ENCODE measurements at regions not wholly inside any gene's neighbourhood (a gene's known extent, or its start where the extent isn't known, plus 50 kb on each side); places are given as distances from the start of the nearest gene placed in this dataset.

- H3K4me1 ChIP-seq = no peaks in the 10 kb centered on the region
- no peaks in the 10 kb centered on the region for H3K9me3 ChIP-seq
- H3K9ac ChIP-seq (ENCODE audit: low read depth in 2 of 2, low read length in 2 of 2) = no peak overlapping the region
- TF ChIP-seq CTCF (IDR thresholded peaks at IDR 0.05) = no peak
- DNase-seq = no peak
- no peak overlapping the region for H3K27ac ChIP-seq
- intact Hi-C loops (cut with DNase I) = no loop called here
- no peaks in the 10 kb centered on the region for H3K36me3 ChIP-seq
- no peak overlapping the region for H3K4me3 ChIP-seq
- H3K27me3 ChIP-seq = no peaks in the 10 kb centered on the region
Measured at GRCh38 chr12:87217491-87217890, 811.7 kb downstream of the C12orf50 start.

GRCh38 chr12:87216436-87216835 lies 812.8 kb downstream of the C12orf50 start:
- Histone ChIP-seq H3K27me3 (no peaks in the 10 kb centered on the region), H3K9ac (ENCODE audit: low read depth in 2 of 2, low read length in 2 of 2) (no peak overlapping the region), H3K27ac (no peak overlapping the region), H3K36me3 (no peaks in the 10 kb centered on the region), H3K4me3 (no peak overlapping the region), H3K4me1 (no peaks in the 10 kb centered on the region), H3K9me3 (no peaks in the 10 kb centered on the region)
- intact Hi-C loops (cut with DNase I) = no loop called here
- no peak for DNase-seq
- TF ChIP-seq CTCF (IDR thresholded peaks at IDR 0.05) = no peak

- H3K27ac ChIP-seq = no peak overlapping the region
- H3K27me3 ChIP-seq = no peaks in the 10 kb centered on the region
- H3K9ac ChIP-seq (ENCODE audit: low read depth in 2 of 2, low read length in 2 of 2) = no peak overlapping the region
- no peaks in the 10 kb centered on the region for H3K4me1 ChIP-seq
- no peak for DNase-seq
- no peak for TF ChIP-seq CTCF (IDR thresholded peaks at IDR 0.05)
- H3K36me3 ChIP-seq = no peaks in the 10 kb centered on the region
- no peaks in the 10 kb centered on the region for H3K9me3 ChIP-seq
- intact Hi-C loops (cut with DNase I) = no loop called here
- no peak overlapping the region for H3K4me3 ChIP-seq
Measured at GRCh38 chr12:87202189-87202588, 827.0 kb downstream of the C12orf50 start.

GRCh38 chr12:87201598-87201997 lies 827.6 kb downstream of the C12orf50 start:
- H3K36me3 ChIP-seq = no peaks in the 10 kb centered on the region
- intact Hi-C loops (cut with DNase I) = no loop called here
- TF ChIP-seq CTCF (IDR thresholded peaks at IDR 0.05) = no peak
- H3K4me3 ChIP-seq = no peak overlapping the region
- H3K27me3 ChIP-seq = no peaks in the 10 kb centered on the region
- no peak for DNase-seq
- no peak overlapping the region for H3K27ac ChIP-seq
- H3K9me3 ChIP-seq = no peaks in the 10 kb centered on the region
- no peaks in the 10 kb centered on the region for H3K4me1 ChIP-seq
- no peak overlapping the region for H3K9ac ChIP-seq (ENCODE audit: low read depth in 2 of 2, low read length in 2 of 2)

- Histone ChIP-seq H3K9me3 (no peaks in the 10 kb centered on the region), H3K4me3 (no peak overlapping the region), H3K4me1 (no peaks in the 10 kb centered on the region), H3K27me3 (no peaks in the 10 kb centered on the region), H3K27ac (no peak overlapping the region), H3K36me3 (no peaks in the 10 kb centered on the region), H3K9ac (ENCODE audit: low read depth in 2 of 2, low read length in 2 of 2) (no peak overlapping the region)
- intact Hi-C loops (cut with DNase I) = no loop called here
- TF ChIP-seq CTCF (IDR thresholded peaks at IDR 0.05) = no peak
- DNase-seq = no peak
Measured at GRCh38 chr12:87200289-87200979, 828.8 kb downstream of the C12orf50 start.
